ENCODE measurements at regions not wholly inside any gene's neighbourhood (a gene's known extent, or its start where the extent isn't known, plus 50 kb on each side); places are given as distances from the start of the nearest gene placed in this dataset.

- FAIRE-seq (peak; percentile 17), DNase-seq (ENCODE audit: low read depth, low spot score) (no peak)
- Histone ChIP-seq H3K36me3 (ENCODE audit: control insufficient read depth in 2 of 2, extremely low read depth in 1 of 2, insufficient read depth in 2 of 2, low read length in 2 of 2) (no peaks in the 10 kb centered on the region), H4K20me1 (ENCODE audit: control insufficient read depth, extremely low read depth, insufficient read depth, low read length) (no peaks in the 10 kb centered on the region), H3K27ac (ENCODE audit: control insufficient read depth, insufficient read depth, low read length) (no peak overlapping the region), H2AFZ (ENCODE audit: control insufficient read depth, low read length) (no peak overlapping the region), H3K9me3 (ENCODE audit: control insufficient read depth, low read depth, low read length) (no peaks in the 10 kb centered on the region), H3K9ac (ENCODE audit: control insufficient read depth, extremely low read depth, insufficient read depth, low read length) (no peak overlapping the region), H3K9me1 (ENCODE audit: control insufficient read depth, extremely low read depth, insufficient read depth, low read length) (peaks cover 3% of the 10 kb centered on the region), H3K79me2 (ENCODE audit: control insufficient read depth, insufficient read depth, low read length) (no peaks in the 10 kb centered on the region), H3K4me2 (ENCODE audit: control insufficient read depth, extremely low read depth, insufficient read depth, low read depth, low read length) (no peak overlapping the region), H3K4me1 (ENCODE audit: control insufficient read depth, extremely low read depth, insufficient read depth, low read length) (peaks cover 24% of the 10 kb centered on the region), H3K4me3 (ENCODE audit: control insufficient read depth in 2 of 3, extremely low read depth in 1 of 3, insufficient read depth in 2 of 3, low read depth in 1 of 3, low read length in 3 of 3) (no peak overlapping the region), H3K27me3 (ENCODE audit: control insufficient read depth, extremely low read depth, insufficient read depth, low read length) (no peaks in the 10 kb centered on the region)
- no peak for TF ChIP-seq CTCF (optimal IDR thresholded peaks at IDR 0.05 in 1 of 3, IDR thresholded peaks at IDR 0.05 in 1 of 3, conservative IDR thresholded peaks at IDR 0.05 in 1 of 3; ENCODE audit: extremely low read depth in 1 of 3, insufficient read depth in 2 of 3, low read length in 3 of 3)
- TF ChIP-seq EZH2 (IDR thresholded peaks at IDR 0.05; ENCODE audit: low read length): no peak
- dilution Hi-C loops (cut with MboI; ENCODE audit: extremely low pct_ligation_motif_present, low sequenced_read_pairs): no loop called here
These were observed 335.5 kb downstream of the KCNS3 start for GRCh38 chr2:18213986-18214385.

GRCh38 chr2:18209934-18210639 lies 331.6 kb downstream of the KCNS3 start:
- dilution Hi-C loops (cut with MboI; ENCODE audit: extremely low pct_ligation_motif_present, low sequenced_read_pairs): no loop called here
- no peak overlapping the region for H3K9ac ChIP-seq (ENCODE audit: control insufficient read depth, extremely low read depth, insufficient read depth, low read length)
- peaks cover 3% of the 10 kb centered on the region for H3K9me1 ChIP-seq (ENCODE audit: control insufficient read depth, extremely low read depth, insufficient read depth, low read length)
- no peak overlapping the region for H3K27ac ChIP-seq (ENCODE audit: control insufficient read depth, insufficient read depth, low read length)
- peaks cover 15% of the 10 kb centered on the region for H3K4me1 ChIP-seq (ENCODE audit: control insufficient read depth, extremely low read depth, insufficient read depth, low read length)
- no peak overlapping the region for H2AFZ ChIP-seq (ENCODE audit: control insufficient read depth, low read length)
- no peaks in the 10 kb centered on the region for H3K9me3 ChIP-seq (ENCODE audit: control insufficient read depth, low read depth, low read length)
- H3K79me2 ChIP-seq (ENCODE audit: control insufficient read depth, insufficient read depth, low read length): no peaks in the 10 kb centered on the region
- no peak for TF ChIP-seq EZH2 (IDR thresholded peaks at IDR 0.05; ENCODE audit: low read length)
- no peak for TF ChIP-seq CTCF (optimal IDR thresholded peaks at IDR 0.05 in 1 of 3, IDR thresholded peaks at IDR 0.05 in 1 of 3, conservative IDR thresholded peaks at IDR 0.05 in 1 of 3; ENCODE audit: extremely low read depth in 1 of 3, insufficient read depth in 2 of 3, low read length in 3 of 3)
- H3K4me2 ChIP-seq (ENCODE audit: control insufficient read depth, extremely low read depth, insufficient read depth, low read depth, low read length): peak overlapping the region; percentile 51
- no peaks in the 10 kb centered on the region for H4K20me1 ChIP-seq (ENCODE audit: control insufficient read depth, extremely low read depth, insufficient read depth, low read length)
- H3K36me3 ChIP-seq (ENCODE audit: control insufficient read depth in 2 of 2, extremely low read depth in 1 of 2, insufficient read depth in 2 of 2, low read length in 2 of 2): no peaks in the 10 kb centered on the region
- H3K4me3 ChIP-seq (ENCODE audit: control insufficient read depth in 2 of 3, extremely low read depth in 1 of 3, insufficient read depth in 2 of 3, low read depth in 1 of 3, low read length in 3 of 3): no peak overlapping the region
- FAIRE-seq (peak; percentile 97), DNase-seq (ENCODE audit: low read depth, low spot score) (peak; percentile 28)
- H3K27me3 ChIP-seq (ENCODE audit: control insufficient read depth, extremely low read depth, insufficient read depth, low read length): no peaks in the 10 kb centered on the region

Data from keratinocyte (primary cell).